ENCODE measurements at regions not wholly inside any gene's neighbourhood (a gene's known extent, or its start where the extent isn't known, plus 50 kb on each side); places are given as distances from the start of the nearest gene placed in this dataset.

DNA sequence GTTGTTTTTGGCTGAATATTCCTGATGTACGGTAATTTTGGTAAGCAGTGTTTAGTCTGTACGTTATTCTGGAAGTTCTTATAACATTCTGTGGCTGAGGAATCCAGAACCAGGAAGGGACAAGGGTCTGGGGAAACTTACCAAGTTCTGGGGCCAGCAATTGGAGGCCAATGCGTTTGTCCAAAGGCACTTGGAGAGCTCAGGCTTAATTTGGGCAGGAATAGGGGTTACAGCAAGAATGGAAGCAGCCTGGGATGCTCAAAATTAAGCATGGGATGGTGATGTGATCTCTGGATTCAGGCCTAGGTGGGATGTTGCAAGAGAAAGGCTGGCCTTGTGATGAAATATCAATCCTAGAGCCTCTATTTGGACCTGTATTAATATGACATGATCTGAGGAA, 235.2 kb upstream of the NOX3 start:
- TF ChIP-seq, protein P1, sequence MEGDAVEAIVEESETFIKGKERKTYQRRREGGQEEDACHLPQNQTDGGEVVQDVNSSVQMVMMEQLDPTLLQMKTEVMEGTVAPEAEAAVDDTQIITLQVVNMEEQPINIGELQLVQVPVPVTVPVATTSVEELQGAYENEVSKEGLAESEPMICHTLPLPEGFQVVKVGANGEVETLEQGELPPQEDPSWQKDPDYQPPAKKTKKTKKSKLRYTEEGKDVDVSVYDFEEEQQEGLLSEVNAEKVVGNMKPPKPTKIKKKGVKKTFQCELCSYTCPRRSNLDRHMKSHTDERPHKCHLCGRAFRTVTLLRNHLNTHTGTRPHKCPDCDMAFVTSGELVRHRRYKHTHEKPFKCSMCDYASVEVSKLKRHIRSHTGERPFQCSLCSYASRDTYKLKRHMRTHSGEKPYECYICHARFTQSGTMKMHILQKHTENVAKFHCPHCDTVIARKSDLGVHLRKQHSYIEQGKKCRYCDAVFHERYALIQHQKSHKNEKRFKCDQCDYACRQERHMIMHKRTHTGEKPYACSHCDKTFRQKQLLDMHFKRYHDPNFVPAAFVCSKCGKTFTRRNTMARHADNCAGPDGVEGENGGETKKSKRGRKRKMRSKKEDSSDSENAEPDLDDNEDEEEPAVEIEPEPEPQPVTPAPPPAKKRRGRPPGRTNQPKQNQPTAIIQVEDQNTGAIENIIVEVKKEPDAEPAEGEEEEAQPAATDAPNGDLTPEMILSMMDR (IDR thresholded peaks at IDR 0.05; ENCODE audit: insufficient read depth, low read length) = no peak
- TF ChIP-seq GABPA (IDR thresholded peaks at IDR 0.05; ENCODE audit: low read depth) (no peak), POLR2AphosphoS5 (IDR thresholded peaks at IDR 0.05; ENCODE audit: low read depth) (no peak), SPI1 (IDR thresholded peaks at IDR 0.05; ENCODE audit: borderline replicate concordance, low read depth) (no peak)
- TF ChIP-seq, protein P2, sequence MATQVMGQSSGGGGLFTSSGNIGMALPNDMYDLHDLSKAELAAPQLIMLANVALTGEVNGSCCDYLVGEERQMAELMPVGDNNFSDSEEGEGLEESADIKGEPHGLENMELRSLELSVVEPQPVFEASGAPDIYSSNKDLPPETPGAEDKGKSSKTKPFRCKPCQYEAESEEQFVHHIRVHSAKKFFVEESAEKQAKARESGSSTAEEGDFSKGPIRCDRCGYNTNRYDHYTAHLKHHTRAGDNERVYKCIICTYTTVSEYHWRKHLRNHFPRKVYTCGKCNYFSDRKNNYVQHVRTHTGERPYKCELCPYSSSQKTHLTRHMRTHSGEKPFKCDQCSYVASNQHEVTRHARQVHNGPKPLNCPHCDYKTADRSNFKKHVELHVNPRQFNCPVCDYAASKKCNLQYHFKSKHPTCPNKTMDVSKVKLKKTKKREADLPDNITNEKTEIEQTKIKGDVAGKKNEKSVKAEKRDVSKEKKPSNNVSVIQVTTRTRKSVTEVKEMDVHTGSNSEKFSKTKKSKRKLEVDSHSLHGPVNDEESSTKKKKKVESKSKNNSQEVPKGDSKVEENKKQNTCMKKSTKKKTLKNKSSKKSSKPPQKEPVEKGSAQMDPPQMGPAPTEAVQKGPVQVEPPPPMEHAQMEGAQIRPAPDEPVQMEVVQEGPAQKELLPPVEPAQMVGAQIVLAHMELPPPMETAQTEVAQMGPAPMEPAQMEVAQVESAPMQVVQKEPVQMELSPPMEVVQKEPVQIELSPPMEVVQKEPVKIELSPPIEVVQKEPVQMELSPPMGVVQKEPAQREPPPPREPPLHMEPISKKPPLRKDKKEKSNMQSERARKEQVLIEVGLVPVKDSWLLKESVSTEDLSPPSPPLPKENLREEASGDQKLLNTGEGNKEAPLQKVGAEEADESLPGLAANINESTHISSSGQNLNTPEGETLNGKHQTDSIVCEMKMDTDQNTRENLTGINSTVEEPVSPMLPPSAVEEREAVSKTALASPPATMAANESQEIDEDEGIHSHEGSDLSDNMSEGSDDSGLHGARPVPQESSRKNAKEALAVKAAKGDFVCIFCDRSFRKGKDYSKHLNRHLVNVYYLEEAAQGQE (IDR thresholded peaks at IDR 0.05; ENCODE audit: insufficient replicate concordance, low read depth) = no peak
